HepG2 (cell line): ENCODE measurements at regions not wholly inside any gene's neighbourhood (a gene's known extent, or its start where the extent isn't known, plus 50 kb on each side); places are given as distances from the start of the nearest gene placed in this dataset.

Experiments
- AGO1 ChIP-seq: fragments of 200-400 bp; formaldehyde crosslinking; IDR thresholded peaks from 2 replicates; pipeline ENCODE4 v1.6.1; 2017; ENCODE audit warnings: mild to moderate bottlenecking, low read depth, low read length, moderate library complexity; ENCODE audit not compliant: poor library complexity, severe bottlenecking
- AHDC1 ChIP-seq: sonication (generic); formaldehyde crosslinking; IDR thresholded peaks from 2 replicates; pipeline ENCODE4 v1.5.1; 2020; ENCODE audit warnings: mild to moderate bottlenecking, missing genetic modification reagents, borderline replicate concordance
- ASH2L ChIP-seq: fragments of 300-600, 200-600 bp; sonication (generic); IDR thresholded peaks from 2 replicates; pipeline ENCODE4 v1.7.0; 2017; ENCODE audit warnings: low read depth, mild to moderate bottlenecking, moderate library complexity, mixed read lengths, low read length; ENCODE audit not compliant: insufficient read length
- CREM ChIP-seq, 2 experiments: sonication (generic) in 1 of 2; formaldehyde crosslinking in 1 of 2; IDR thresholded peaks; 2 replicates each; pipeline versions ENCODE4 v1.4.0 to v1.6.1; 2016 to 2020; ENCODE audit warnings: antibody characterized with exemption in 1 of 2, mild to moderate bottlenecking in 1 of 2, missing genetic modification reagents in 1 of 2
- KLF11 ChIP-seq: IDR thresholded peaks from 2 replicates; pipeline ENCODE4 v1.6.1; 2016; ENCODE audit warnings: missing compliant biosample characterization
- NFYC ChIP-seq: IDR thresholded peaks from 2 replicates; pipeline ENCODE4 v1.6.1; 2016; ENCODE audit warnings: missing genetic modification reagents, missing compliant biosample characterization
- ZBTB14 ChIP-seq: sonication (generic); formaldehyde crosslinking; IDR thresholded peaks from 2 replicates; pipeline ENCODE4 v1.4.0; 2020; ENCODE audit warnings: missing genetic modification reagents
- ZBTB3 ChIP-seq: sonication (generic); formaldehyde crosslinking; IDR thresholded peaks from 2 replicates; pipeline ENCODE4 v1.4.0; 2020; ENCODE audit warnings: low read depth, mild to moderate bottlenecking, moderate library complexity, missing genetic modification reagents, borderline replicate concordance
- ZNF101 ChIP-seq: sonication (generic); formaldehyde crosslinking; IDR thresholded peaks from 2 replicates; pipeline ENCODE4 v1.4.0; 2020; ENCODE audit warnings: mild to moderate bottlenecking, low read depth, missing genetic modification reagents, borderline replicate concordance
- ZNF263 ChIP-seq: sonication (generic); formaldehyde crosslinking; IDR thresholded peaks from 2 replicates; pipeline ENCODE4 v1.4.0; 2020; ENCODE audit warnings: missing genetic modification reagents
- ZNF281 ChIP-seq: sonication (generic); formaldehyde crosslinking; IDR thresholded peaks from 2 replicates; pipeline ENCODE4 v1.4.0; 2020; ENCODE audit warnings: missing genetic modification reagents, borderline replicate concordance
- ZNF550 ChIP-seq: sonication (generic); formaldehyde crosslinking; IDR thresholded peaks from 2 replicates; pipeline ENCODE4 v1.4.0; 2020; ENCODE audit warnings: mild to moderate bottlenecking, missing genetic modification reagents, borderline replicate concordance
- ZNF800 ChIP-seq: sonication (generic); formaldehyde crosslinking; IDR thresholded peaks from 2 replicates; pipeline ENCODE4 v1.4.0; 2020; ENCODE audit warnings: missing genetic modification reagents
- TF ChIP-seq, protein P1 (sequence below): sonication (generic); formaldehyde crosslinking; IDR thresholded peaks from 2 replicates; pipeline ENCODE4 v1.4.0; 2020; ENCODE audit warnings: mild to moderate bottlenecking, missing genetic modification reagents

DNA sequence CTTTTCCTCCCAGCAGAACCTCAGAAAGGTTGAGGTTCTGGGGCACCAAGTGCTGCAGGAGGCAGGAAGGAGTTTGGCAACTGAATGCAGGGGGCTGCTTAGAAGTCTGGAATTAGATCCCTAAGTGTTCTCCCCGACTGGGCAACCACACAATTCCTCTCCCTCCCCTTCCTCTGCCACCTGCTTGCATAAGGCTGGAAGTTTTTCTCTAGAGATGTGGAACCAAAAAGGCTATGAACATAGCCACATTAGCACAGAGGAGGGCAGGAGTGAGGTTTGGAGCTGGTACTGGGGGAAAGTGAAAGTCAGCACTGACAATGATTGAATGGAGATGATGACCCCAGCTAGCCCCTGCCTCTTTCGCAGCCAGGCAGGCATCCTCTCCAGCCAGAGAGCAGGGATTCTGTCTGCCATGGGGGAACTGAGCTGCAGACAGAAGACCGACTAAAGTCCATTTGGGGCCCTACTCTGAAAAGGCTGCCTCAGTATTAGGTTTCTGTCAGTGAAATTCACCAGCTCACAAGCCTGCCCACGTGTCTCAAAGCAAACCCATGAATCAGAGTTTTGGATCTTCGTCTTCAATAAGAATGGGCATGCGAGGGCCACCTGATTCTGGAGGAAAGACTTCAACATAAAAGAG lies 87.9 kb upstream of the ITGA6 start (continued):
- TF ChIP-seq KLF11 (CRISPR knock-in tag) (0 out of 2 replicates have a peak, but pooled peaks have one; percentile 33), ASH2L (peak; percentile 97), AGO1 (no peak), ZBTB3 (CRISPR knock-in tag) (no peak), ZNF800 (CRISPR knock-in tag) (0 out of 2 replicates have a peak, but pooled peaks have one; percentile 39), ZBTB14 (0 out of 2 replicates have a peak, but pooled peaks have one; percentile 31), CREM (IDR thresholded peaks at IDR 0.05) (0 out of 2 replicates have a peak, but pooled peaks have one; percentile 26), CREM (CRISPR knock-in tag; IDR thresholded peaks at IDR 0.05) (no peak), ZNF101 (CRISPR knock-in tag) (no peak), AHDC1 (peak; percentile 72; the same call in 1 of the 2 replicates), NFYC (CRISPR knock-in tag) (no peak), ZNF281 (CRISPR knock-in tag) (0 out of 2 replicates have a peak, but pooled peaks have one; percentile 16), ZNF550 (CRISPR knock-in tag) (no peak), ZNF263 (0 out of 2 replicates have a peak, but pooled peaks have one; percentile 28)
- TF ChIP-seq, protein P1, sequence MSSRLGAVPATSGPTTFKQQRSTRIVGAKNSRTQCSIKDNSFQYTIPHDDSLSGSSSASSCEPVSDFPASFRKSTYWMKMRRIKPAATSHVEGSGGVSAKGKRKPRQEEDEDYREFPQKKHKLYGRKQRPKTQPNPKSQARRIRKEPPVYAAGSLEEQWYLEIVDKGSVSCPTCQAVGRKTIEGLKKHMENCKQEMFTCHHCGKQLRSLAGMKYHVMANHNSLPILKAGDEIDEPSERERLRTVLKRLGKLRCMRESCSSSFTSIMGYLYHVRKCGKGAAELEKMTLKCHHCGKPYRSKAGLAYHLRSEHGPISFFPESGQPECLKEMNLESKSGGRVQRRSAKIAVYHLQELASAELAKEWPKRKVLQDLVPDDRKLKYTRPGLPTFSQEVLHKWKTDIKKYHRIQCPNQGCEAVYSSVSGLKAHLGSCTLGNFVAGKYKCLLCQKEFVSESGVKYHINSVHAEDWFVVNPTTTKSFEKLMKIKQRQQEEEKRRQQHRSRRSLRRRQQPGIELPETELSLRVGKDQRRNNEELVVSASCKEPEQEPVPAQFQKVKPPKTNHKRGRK (CRISPR knock-in tag) = no peak
